HG03280 (cell line): ENCODE measurements at regions not wholly inside any gene's neighbourhood (a gene's known extent, or its start where the extent isn't known, plus 50 kb on each side); places are given as distances from the start of the nearest gene placed in this dataset.

Experiments
- ATAC-seq: cut with Tn5 transposase; IDR thresholded peaks from one replicate; pipeline ENCODE4 v1.9.1; 2021; ENCODE audit warnings: mild to moderate bottlenecking, moderate library complexity; ENCODE audit not compliant: unreplicated experiment

DNA sequence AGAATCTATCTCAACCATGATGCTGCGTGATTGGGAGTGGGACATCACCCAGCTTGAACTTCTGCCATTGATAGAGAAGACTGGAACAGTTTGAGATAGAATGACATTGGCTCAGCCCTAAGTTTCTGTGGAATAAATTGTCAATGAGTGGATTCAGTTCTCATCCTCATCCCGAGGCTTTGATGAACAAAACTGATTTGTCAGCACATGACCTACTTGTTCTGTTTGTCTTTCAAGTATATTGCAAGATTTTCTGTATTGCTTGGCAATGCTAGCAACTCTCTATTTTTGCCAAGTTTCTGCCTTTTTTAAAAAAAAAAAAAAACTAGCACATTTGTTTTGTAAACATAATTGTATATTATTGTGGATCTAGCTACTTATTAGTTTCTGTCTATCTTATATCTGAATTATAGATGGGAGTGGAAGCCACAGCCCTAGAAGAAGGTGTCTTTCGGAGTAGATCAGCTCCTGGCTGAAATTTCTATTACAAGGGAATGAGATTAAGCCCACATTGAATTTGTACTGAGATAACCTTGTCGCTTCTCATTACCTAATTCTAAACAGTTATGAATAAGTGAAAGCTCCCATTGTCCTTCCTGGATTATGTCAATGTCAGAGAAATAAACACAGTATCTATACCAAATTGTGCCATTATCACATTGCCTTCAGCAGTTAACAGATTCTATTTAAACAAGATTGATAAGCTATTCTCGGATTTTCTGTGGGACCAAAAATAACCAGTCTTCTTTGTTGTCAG, 166.1 kb downstream of the TNFSF13B start:
- ATAC-seq, result no peak

DNA sequence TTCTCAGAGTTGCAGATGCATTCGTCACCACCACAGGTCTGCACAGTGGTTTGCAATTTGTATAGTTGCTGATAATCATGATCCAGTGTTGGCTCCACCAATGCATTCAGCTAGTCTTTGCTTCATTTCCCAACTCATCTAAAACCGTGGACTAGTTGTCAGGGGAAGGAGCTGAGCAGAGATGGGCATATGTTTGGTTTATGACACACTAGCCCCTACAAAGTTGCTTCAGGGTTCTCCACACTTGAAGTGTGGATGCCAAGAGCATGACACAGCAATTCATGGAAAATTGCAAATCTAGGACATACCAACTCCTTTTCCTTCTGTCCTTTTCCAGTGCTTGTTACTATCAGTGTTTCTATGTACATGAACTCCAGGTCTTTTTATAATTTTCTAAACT, 168.0 kb downstream of the TNFSF13B start:
- no peak for ATAC-seq

DNA sequence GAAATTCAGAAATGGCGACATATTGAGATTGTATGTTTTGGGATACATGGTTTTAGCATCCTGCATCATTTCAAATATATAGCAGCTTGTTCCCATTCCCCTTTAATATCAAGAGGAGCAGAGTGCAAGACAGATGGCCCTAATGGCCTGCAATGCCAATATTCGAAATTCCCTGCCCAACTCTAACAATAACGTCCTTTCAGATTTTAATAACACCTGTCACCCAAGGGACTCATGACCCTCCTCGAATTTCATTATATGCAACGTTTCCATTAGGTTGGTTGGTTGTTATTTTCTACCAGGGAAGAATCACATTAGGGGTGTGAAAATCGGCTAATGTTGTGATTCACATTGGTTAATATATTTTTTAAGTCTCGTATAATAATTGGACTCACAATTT, 170.0 kb downstream of the TNFSF13B start:
- no peak for ATAC-seq

DNA sequence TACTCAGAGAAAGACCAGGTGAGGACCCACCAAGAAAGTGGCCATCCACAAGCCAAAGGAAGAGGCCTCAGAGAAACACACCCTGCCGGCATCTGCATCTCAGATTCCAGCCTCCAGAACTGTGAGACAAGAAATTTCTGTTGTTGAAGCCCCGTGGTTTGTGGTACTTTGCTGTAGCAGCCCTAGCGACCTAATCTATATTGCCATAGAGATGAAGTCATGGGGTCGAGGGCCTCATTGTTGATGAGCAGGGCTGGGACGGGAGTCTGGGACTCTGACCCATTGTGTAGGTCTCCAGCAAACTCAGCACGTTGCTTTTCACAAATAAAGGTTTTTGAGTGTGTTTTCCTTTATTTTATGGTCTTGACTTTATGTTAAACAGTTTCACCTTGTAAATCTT, 174.9 kb downstream of the TNFSF13B start:
- no peak for ATAC-seq

DNA sequence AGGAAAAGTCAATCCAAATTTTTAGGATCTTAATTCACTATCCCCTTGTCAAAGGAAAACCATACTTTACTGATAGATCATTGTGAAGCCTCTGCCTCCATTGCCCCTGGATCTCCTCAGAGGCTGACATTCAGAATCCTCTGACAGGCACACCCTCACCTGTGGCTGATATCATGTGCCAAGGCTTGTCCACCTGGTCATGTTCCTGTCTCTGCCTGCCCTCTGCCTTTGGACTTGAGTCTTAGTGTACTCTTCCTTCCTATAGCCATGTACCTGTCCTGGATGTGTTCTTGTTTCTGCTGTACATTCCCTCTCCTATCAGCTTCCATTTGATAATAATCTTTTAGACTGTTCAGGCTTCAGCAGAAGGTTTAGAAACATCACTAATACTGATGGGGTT, 179.4 kb downstream of the TNFSF13B start:
- ATAC-seq, result no peak

DNA sequence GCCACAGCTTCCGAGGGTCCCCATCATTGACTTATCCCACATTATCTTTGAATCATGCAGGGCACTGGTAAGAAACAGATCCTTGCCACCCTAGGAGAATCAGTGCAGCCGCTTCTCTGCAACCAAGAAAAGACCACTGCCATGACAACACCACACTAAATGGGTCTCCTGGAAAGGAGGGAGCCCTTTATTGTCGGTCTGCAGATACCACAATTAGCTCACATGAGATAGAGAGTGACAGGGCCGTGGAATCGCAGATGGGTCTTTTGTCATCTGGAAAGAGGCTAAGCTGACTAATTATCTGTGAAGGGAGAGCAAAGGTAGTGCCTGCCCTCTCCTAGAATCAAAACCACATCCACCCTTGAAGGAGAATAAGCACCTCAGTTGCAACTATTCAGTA, 178.3 kb upstream of the MYO16 start:
- no peak for ATAC-seq

DNA sequence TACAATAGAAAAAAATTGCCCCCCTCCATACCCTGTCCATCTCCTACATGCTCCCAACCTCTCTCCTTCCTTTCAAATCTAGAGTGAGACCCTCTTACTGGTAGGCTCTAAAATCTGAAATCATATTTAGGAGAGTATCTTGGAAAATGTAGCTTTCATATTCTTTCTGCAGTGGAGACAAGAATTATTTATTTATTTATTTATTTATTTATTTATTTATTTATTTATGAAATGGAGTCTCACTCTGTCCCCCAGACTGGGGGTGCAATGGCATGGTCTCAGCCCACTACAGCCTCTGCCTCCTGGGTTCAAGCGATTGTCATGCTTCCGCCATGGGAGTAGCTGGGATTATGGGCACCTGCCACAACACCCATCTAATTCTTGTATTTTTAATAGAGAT, 174.1 kb upstream of the MYO16 start:
- no peak for ATAC-seq

DNA sequence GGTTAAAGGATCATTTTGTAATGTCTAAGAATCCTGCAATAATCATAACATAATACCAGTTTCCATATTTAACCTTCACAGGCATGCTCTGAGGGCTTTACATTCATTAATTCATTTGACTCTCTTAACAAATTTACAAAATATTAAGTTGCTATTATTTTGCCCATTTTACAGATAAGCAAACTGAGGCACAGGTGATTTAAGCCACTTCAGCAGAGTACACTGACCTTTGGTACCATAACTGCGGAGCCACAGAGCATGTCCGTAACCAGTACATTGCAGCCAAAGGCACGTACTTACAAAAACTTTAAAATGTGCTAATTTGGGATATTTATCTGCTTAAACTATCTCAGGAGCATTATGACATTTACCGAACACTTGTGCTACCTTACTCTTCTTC, 169.4 kb upstream of the MYO16 start:
- ATAC-seq, result no peak

DNA sequence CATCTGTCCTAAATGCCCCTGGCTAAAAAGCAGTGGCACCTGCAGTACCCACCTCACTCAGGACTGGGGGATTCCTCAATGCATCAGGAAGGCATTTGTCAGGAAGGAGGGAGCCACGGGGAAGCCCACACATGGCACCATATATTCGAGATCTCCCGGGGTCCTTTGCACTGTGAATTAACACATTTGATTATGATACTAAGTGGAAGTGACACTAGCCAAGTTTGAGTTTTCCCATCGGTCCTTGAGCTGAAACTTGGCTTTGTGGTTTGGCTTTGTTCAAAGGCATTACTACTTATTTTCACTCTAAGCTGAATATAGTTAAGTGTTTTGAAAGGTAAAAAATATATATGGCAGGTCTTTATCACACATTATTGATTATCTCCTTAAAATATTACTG, 168.7 kb upstream of the MYO16 start:
- ATAC-seq, result no peak

DNA sequence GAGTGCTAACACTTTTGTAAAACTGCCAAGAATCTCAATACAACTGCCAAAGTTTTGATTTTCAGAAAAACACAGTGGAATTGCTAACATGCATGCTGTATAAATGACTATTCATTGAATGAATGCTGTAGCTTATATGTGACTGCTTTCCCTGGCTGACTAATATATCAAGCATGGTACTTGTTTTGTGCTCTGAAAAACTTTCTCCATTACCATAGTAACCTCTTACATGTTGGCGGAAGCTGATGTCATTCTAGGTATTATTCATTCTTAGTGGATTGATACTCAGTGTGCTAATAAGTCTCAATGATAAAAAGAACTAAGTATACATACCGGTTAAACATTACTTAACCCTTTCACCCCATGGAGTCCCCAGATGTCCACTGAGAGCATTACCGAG, 166.1 kb upstream of the MYO16 start:
- no peak for ATAC-seq

DNA sequence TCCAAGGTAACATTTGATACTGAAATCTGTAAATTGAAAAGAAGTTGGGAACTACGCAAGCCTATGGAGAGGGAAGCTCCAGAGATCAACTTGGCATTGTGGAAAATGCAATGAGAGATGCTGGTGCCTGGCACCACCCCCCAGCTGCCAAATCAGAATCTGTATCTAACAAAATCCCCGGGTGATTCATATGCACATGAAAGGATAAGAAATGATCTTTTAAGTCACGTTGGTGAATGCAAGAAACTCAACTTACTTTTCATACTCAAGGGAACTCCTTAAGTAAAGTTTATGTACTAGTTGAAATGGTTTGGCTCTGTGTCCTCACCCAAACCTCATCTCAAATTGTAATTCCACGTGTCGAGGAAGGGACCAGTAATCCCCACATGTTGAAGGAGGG, 158.5 kb upstream of the MYO16 start:
- no peak for ATAC-seq

DNA sequence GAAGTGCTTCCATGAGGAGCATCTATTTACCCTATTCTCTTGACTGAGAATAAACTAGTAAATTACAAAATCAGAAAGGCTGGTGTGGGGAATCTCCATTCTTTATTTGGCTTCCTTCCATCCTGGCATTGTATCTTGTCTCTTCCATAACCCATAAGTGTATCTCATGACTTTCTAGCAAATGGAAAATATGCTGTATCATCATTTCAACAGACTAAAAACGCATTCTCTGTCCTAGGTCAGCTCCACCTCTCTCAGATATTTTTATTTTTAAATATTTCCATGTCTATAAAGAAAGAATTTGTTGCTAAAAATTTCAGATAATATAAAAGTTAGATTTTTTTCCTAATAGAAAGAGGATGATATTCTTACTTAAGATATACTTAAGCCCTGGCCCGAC, 154.2 kb upstream of the MYO16 start:
- ATAC-seq, result no peak

DNA sequence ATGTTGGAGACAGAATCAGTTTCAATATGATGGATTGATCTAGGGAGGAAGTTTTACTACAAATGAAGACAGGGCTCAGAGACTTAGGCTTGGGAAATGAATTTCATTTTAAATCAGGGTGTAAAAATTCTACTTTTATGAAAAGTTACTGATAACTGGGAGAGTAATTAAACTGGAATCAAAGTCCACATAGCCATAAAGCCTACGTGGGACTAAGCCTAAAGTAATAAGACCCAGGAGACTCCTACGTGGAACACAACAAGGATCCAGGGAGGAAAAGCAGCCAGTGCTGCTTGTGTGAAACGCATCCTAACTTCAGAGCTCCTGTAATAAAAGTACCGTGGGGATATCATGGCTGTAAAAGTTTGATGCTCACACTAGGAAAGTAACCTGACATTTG, 152.0 kb upstream of the MYO16 start:
- no peak for ATAC-seq

DNA sequence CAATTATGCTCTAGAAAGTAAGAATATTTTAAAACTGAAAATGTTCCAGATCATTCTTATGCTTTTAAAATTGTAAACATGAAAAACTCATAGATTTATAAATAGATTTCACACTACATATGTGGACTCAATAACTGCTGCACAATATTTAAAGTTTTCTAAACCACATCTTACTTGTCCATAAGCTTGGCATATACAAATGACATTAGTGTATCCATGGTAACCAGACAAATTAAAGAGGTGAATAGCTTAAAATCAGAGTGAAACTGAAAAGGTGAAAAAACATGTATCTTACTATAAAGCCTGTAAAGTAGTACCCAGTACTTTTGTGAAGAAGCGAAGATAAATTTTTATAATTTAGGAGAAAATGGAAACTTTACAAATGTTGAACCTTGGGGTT, 151.2 kb upstream of the MYO16 start:
- no peak for ATAC-seq

DNA sequence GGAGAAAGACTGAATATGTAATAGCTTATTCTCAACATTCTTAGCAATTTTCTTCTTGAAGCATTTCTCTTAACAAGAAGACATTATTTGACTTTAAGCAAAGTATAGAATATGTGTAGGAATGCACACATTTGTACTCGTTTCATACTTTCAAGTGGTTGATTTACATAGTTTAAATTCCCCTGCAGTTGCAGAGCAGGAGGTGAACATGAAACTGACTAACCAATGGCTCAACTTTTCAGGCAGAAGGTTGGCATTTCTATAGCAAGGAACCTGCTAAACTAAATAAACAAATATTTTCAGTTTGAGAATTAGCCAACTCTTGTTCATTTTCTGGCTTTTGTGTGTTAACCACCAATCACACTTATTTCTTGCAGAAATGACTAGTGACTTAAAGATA, 145.4 kb upstream of the MYO16 start:
- no peak for ATAC-seq

DNA sequence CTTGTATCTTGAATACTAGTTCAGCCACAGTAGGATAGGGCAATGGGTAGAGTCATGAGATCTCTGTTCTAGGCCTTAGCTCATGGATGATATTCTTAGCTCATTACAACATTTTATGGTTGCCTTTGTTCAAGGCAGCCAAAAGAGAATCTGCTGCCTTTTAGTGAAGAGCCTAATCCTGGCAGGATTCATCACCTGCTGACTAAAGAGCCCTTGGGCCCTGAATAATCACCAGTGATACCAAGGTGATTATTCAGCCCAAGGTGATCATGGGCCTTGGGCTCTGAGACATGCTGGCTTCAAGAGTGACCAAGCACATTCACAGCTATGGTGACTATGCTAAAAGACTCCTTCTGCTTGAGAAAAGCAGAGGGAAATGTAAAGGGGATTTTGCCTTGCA, 143.3 kb upstream of the MYO16 start:
- ATAC-seq, result no peak

DNA sequence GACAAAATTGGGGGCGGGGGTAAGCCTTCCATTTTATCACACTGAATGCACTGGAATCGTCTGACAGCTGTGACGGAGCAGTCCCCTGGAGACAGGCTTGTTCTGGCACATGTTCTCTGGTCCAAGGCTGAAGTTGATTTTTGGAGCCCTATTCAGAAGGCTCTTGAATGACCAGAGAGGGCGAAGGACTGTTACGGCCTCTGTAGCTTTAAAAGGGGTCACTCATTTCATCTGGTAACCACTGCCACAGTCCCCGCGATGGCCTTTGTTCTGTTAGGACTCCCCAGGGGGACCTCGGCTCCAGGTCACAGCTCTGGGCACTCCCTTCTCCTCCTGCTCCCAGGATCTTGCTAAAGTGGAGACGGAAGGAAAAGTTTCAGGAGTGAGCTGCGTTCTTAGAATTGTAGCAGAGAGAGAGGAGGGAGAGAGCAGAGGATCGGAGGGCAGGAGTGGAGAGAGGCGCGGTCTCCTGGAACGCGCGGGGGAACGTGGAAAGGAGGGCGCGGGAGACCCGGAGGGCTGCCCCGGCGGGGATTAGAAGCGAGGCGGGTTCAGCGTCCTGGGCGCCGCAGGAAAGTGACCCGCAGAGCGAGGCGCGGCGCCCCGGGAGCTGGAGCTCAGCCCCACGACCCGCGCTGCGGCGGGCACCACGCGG, 134.3 kb upstream of the MYO16 start:
- ATAC-seq, result no peak

DNA sequence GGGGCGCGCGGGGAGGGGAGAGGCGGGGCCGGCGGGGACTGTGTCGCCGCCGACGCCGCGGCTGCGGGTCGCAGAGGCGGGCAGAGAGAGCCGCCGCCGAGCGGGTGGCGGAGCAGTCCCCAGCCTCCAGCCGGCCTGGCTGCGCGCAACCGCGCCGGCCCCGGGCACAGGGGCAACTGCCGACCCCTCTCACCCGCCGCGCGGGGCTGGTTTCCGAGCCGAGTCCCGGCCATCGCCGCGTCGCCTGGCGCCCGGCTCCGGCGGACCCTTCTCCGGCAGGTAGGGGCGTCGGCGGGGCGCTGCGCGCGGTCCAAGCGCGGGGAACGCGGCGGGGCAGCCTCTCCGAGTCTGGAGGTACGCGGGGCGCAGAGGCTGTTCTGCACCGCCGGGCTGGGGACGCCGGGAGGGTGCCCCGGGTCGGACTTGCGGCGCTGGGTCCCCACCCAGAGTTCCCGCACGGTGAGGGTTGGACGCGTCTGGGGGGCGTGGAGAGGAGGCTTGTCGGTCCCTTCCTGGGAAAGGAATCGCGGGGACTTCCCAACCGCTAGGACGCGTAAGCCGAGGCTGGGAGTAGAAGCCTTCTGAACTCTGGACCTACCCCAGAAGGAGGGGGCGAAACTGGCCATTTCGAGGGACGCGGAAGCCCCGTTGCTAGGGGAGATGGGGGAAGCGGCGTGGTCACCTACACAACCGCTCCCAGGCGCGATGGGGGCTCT, 133.6 kb upstream of the MYO16 start:
- no peak for ATAC-seq

DNA sequence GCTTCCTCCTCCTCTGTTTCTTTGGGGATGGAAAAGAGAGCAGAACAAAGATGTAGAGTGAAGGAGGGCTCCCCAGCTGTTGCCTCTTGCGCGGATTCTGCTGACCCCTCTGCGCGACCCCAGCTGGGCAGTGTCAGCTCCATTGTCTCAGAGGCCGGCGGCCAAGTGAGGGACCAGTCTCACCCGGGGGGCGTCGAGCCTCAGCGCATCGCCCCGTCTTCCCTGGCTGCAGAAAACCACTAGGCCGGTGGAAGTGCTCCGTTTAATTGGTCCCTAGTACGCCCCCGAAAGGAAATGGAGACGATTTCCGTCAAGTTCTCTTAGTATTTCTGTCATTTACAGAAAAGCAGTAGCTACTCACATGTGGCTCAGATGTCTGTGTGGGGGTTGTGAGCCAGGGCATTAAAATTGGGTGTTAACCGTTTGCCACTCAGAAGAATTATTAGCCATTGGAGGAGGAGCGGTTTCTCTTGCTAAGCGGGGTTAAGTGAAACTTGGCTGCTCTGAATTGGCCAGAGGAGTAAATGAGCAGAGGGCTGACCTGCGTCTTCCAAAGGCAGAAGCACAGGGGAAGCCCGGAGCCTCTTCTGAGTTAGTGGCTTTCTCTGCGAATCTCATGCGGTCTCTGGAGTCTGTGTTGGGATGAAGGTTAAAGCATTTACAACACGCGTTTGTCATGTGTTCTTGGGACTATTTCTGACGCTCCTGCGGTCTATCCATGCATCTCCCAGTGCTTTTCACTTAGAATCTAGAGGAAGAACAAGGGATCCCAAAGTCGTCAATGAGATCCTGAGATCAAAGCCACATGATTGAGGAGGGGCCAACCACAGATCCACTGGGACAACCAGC, 132.8 kb upstream of the MYO16 start:
- no peak for ATAC-seq

DNA sequence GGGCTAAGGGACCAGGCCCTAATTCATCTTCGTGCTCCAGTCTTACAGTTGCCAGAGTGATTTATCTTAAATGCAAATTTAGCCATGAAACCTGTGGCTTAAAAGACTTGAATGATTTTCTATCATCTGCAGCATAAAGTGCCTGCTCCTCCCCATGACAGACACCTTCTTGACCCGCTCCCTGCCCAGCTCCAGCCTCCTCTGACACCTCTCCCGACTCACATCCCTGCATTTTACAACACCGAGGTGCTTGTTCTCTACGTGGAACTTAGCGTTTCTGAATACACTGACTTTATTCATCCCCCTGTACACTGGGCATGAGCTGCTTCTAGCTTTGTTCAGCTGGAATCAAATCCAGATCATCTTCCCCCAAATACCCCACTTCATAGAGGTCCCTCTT, 128.7 kb upstream of the MYO16 start:
- no peak for ATAC-seq

DNA sequence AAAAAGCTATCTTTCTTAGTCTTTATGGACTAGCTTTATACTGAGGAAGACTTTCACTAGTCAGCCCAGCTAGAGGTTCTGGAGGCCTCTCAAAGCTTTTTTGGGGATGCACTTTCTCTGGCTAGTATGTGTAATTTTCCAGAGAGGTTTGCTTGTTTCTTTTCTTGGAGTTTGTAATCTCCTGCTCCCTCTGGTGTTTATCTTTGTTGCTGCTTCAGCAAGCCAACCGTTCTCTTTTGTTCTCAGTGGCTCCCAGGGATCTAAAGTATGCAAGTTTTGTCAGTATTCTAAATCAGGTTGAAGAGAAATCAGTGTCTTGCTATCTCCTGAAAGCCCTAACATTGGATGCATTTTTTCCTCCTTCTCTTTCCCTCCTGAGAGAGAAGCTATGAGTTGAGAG, 121.1 kb upstream of the MYO16 start:
- ATAC-seq, result no peak
